ENCODE measurements at regions not wholly inside any gene's neighbourhood (a gene's known extent, or its start where the extent isn't known, plus 50 kb on each side); places are given as distances from the start of the nearest gene placed in this dataset.
"Not testable (repeated sequence)": the region's sequence is repeated elsewhere in the genome, so short reads cannot be mapped to it uniquely, and the experiment has no call there.

GRCh38 chr12:124218650-124219049, 76.2 kb upstream of the RFLNA start:
- DNase-seq (ENCODE audit: low read depth), result not testable (repeated sequence)

- no peak for DNase-seq (ENCODE audit: low read depth)
Observed at GRCh38 chr12:124222368-124223245, 72.3 kb upstream of the RFLNA start.

GRCh38 chr12:124223733-124224138, 71.2 kb upstream of the RFLNA start:
- not testable (repeated sequence) for DNase-seq (ENCODE audit: low read depth)

- no peak for DNase-seq (ENCODE audit: low read depth)
Observed at GRCh38 chr12:124224535-124225110, 70.3 kb upstream of the RFLNA start.

GRCh38 chr12:124225730-124226129, 69.2 kb upstream of the RFLNA start:
- no peak for DNase-seq (ENCODE audit: low read depth)

- DNase-seq (ENCODE audit: low read depth), result no peak
Observed at GRCh38 chr12:124227951-124228711, 66.8 kb upstream of the RFLNA start.

- no peak for DNase-seq (ENCODE audit: low read depth)
Observed at GRCh38 chr12:124229520-124229919, 65.4 kb upstream of the RFLNA start.

GRCh38 chr12:124230117-124230757, 64.7 kb upstream of the RFLNA start:
- no peak for DNase-seq (ENCODE audit: low read depth)

- no peak for DNase-seq (ENCODE audit: low read depth)
Observed at GRCh38 chr12:124230789-124231188, 64.1 kb upstream of the RFLNA start.

- no peak for DNase-seq (ENCODE audit: low read depth)
Observed at GRCh38 chr12:124231980-124232653, 62.8 kb upstream of the RFLNA start.

GRCh38 chr12:124232654-124232987, 62.3 kb upstream of the RFLNA start:
- DNase-seq (ENCODE audit: low read depth), result no peak

- peak; percentile 78 for DNase-seq (ENCODE audit: low read depth)
Observed at GRCh38 chr12:124233041-124233796, 61.7 kb upstream of the RFLNA start.

GRCh38 chr12:124233846-124234640, 60.9 kb upstream of the RFLNA start:
- DNase-seq (ENCODE audit: low read depth), result no peak

GRCh38 chr12:124236625-124237031, 58.3 kb upstream of the RFLNA start:
- peak; percentile 80 for DNase-seq (ENCODE audit: low read depth)

- DNase-seq (ENCODE audit: low read depth), result no peak
Observed at GRCh38 chr12:124238886-124239285, 56.0 kb upstream of the RFLNA start.

- no peak for DNase-seq (ENCODE audit: low read depth)
Observed at GRCh38 chr12:124240493-124240892, 54.4 kb upstream of the RFLNA start.

GRCh38 chr12:124241776-124242528, 52.9 kb upstream of the RFLNA start:
- DNase-seq (ENCODE audit: low read depth), result no peak

- no peak for DNase-seq (ENCODE audit: low read depth)
Observed at GRCh38 chr12:124242529-124243065, 52.3 kb upstream of the RFLNA start.

- DNase-seq (ENCODE audit: low read depth), result no peak
Observed at GRCh38 chr12:124243936-124244335, 51.0 kb upstream of the RFLNA start.
